WTC11 (cell line): ENCODE measurements at regions not wholly inside any gene's neighbourhood (a gene's known extent, or its start where the extent isn't known, plus 50 kb on each side); places are given as distances from the start of the nearest gene placed in this dataset.

Experiments used
- CREB1 ChIP-seq: sonication (generic); formaldehyde crosslinking; IDR thresholded peaks from 2 replicates; pipeline ENCODE4 v1.8.0; 2023; ENCODE audit warnings: mild to moderate bottlenecking, missing genetic modification reagents
- CTCF ChIP-seq: fragments of 200-600 bp; IDR thresholded peaks from 2 replicates; pipeline ENCODE4 v1.8.0; 2022; ENCODE audit warnings: antibody characterized with exemption
- FOXK1 ChIP-seq: sonication (generic); formaldehyde crosslinking; IDR thresholded peaks from 2 replicates; pipeline ENCODE4 v1.8.0; 2022; ENCODE audit warnings: mild to moderate bottlenecking, moderate library complexity, missing genetic modification reagents
- GTF2I ChIP-seq: fragments of 250-450 bp; sonication (Bioruptor Pico); conservative IDR thresholded peaks from 2 replicates; pipeline ENCODE4 v1.4.0; 2021; ENCODE audit warnings: mild to moderate bottlenecking
- HMGA2 ChIP-seq: fragments of 250-450 bp; sonication (Bioruptor Pico); IDR thresholded peaks from 2 replicates; pipeline ENCODE4 v1.4.0; 2021; ENCODE audit warnings: mild to moderate bottlenecking, moderate library complexity
- IRF2 ChIP-seq: sonication (generic); formaldehyde crosslinking; IDR thresholded peaks from 2 replicates; pipeline ENCODE4 v1.8.0; 2022; ENCODE audit warnings: low read depth, missing genetic modification reagents, borderline replicate concordance
- PRDM15 ChIP-seq: sonication (generic); formaldehyde crosslinking; IDR thresholded peaks from 2 replicates; pipeline ENCODE4 v1.8.0; 2022; ENCODE audit warnings: missing genetic modification reagents
- SP1 ChIP-seq: sonication (generic); formaldehyde crosslinking; conservative IDR thresholded peaks from 2 replicates; pipeline ENCODE4 v1.8.1; 2022; ENCODE audit warnings: missing genetic modification reagents

- TF ChIP-seq CTCF (no peak), FOXK1 (CRISPR knock-in tag) (no peak), IRF2 (CRISPR knock-in tag) (no peak), PRDM15 (no peak), SP1 (no peak), HMGA2 (CRISPR knock-in tag) (no peak), GTF2I (CRISPR knock-in tag) (no peak), CREB1 (CRISPR knock-in tag) (no peak)
These were observed 61.2 kb downstream of the MAGED1 start for GRCh38 chrX:51954592-51954991.
